GM12874 (cell line): ENCODE measurements at regions not wholly inside any gene's neighbourhood (a gene's known extent, or its start where the extent isn't known, plus 50 kb on each side); places are given as distances from the start of the nearest gene placed in this dataset.

ENCODE experiments used
- CTCF ChIP-seq: IDR thresholded peaks from 2 replicates; pipeline ENCODE4 v1.5.1; 2011; ENCODE audit warnings: low read depth, mild to moderate bottlenecking, control low read depth, low read length, moderate library complexity; ENCODE audit not compliant: insufficient read depth

- no peak for TF ChIP-seq CTCF
Measured at GRCh38 chr10:78817804-78818203, 251.0 kb upstream of the ZMIZ1 start.

- no peak for TF ChIP-seq CTCF
Measured at GRCh38 chr10:78819361-78820006, 249.3 kb upstream of the ZMIZ1 start.

GRCh38 chr10:78820007-78820362 lies 248.8 kb upstream of the ZMIZ1 start:
- TF ChIP-seq CTCF, result no peak

GRCh38 chr10:78821052-78821451 lies 247.7 kb upstream of the ZMIZ1 start:
- TF ChIP-seq CTCF, result no peak

GRCh38 chr10:78828647-78829539 lies 239.9 kb upstream of the ZMIZ1 start:
- TF ChIP-seq CTCF, result no peak

- no peak for TF ChIP-seq CTCF
Measured at GRCh38 chr10:78829565-78829964, 239.2 kb upstream of the ZMIZ1 start.

GRCh38 chr10:78830062-78830975 lies 238.4 kb upstream of the ZMIZ1 start:
- no peak for TF ChIP-seq CTCF
